Neural progenitor cell (in vitro differentiated cells): ENCODE measurements at regions not wholly inside any gene's neighbourhood (a gene's known extent, or its start where the extent isn't known, plus 50 kb on each side); places are given as distances from the start of the nearest gene placed in this dataset.

Source experiments
- CTCF ChIP-seq: fragments of 200-600 bp; sonication (generic); IDR thresholded peaks from 2 replicates; pipeline ENCODE4 v1.5.1; 2017; ENCODE audit warnings: antibody characterized with exemption, mild to moderate bottlenecking
- EZH2 ChIP-seq: fragments of 200-600 bp; sonication (generic); IDR thresholded peaks from 2 replicates; pipeline ENCODE4 v1.6.1; 2017; ENCODE audit warnings: antibody characterized with exemption, mild to moderate bottlenecking, moderate library complexity
- EZH2phosphoT487 ChIP-seq: fragments of 200-600 bp; sonication (generic); IDR thresholded peaks from 2 replicates; pipeline ENCODE4 v1.6.1; 2017; ENCODE audit warnings: antibody characterized with exemption

DNA sequence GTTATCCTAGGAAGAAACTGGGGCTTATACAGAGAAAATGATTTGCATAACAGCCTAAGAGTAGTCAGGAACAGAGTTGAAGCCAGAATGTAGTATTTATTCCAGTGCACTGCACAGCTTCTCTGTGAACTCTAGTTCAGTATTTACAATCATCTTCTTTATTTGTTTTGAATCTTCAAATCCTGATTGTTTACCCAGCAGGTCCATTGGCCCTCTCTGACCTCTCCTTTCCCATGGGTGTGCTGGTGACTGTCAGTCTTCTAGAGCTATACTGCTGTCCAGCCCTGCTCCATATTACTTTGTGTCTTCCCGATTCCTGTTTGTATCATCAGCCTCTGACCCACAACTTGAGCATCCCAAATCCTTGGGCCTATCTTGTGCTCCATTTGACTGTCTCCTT is 301.9 kb upstream of the HS3ST1 start:
- no peak for TF ChIP-seq CTCF
- TF ChIP-seq EZH2, result no peak
- no peak for TF ChIP-seq EZH2phosphoT487
